ENCODE measurements at regions not wholly inside any gene's neighbourhood (a gene's known extent, or its start where the extent isn't known, plus 50 kb on each side); places are given as distances from the start of the nearest gene placed in this dataset.

GRCh38 chr5:152004095-152004494, 79.4 kb upstream of the GLRA1 start:
- Histone ChIP-seq H3K36me3 (no peaks in the 10 kb centered on the region), H3K4me3 (no peak overlapping the region), H3K27ac (no peak overlapping the region), H3K9me3 (no peaks in the 10 kb centered on the region), H3K27me3 (no peaks in the 10 kb centered on the region), H3K4me1 (no peaks in the 10 kb centered on the region)
- TF ChIP-seq, protein P1, sequence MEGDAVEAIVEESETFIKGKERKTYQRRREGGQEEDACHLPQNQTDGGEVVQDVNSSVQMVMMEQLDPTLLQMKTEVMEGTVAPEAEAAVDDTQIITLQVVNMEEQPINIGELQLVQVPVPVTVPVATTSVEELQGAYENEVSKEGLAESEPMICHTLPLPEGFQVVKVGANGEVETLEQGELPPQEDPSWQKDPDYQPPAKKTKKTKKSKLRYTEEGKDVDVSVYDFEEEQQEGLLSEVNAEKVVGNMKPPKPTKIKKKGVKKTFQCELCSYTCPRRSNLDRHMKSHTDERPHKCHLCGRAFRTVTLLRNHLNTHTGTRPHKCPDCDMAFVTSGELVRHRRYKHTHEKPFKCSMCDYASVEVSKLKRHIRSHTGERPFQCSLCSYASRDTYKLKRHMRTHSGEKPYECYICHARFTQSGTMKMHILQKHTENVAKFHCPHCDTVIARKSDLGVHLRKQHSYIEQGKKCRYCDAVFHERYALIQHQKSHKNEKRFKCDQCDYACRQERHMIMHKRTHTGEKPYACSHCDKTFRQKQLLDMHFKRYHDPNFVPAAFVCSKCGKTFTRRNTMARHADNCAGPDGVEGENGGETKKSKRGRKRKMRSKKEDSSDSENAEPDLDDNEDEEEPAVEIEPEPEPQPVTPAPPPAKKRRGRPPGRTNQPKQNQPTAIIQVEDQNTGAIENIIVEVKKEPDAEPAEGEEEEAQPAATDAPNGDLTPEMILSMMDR (IDR thresholded peaks at IDR 0.05): no peak
- TF ChIP-seq POLR2A (IDR thresholded peaks at IDR 0.05): no peak
- no peak for ATAC-seq
- WGBS (ENCODE audit: insufficient coverage, low coverage, low lambda C conversion rate, missing lambda C conversion rate): 80% methylated on average over 12 of the region's 13 CpGs
- DNase-seq: no peak
- intact Hi-C loops (cut with DNase I): no loop called here

Data from right lobe of liver (tissue), 6 donors.